ENCODE measurements at regions not wholly inside any gene's neighbourhood (a gene's known extent, or its start where the extent isn't known, plus 50 kb on each side); places are given as distances from the start of the nearest gene placed in this dataset.

GRCh38 chr9:3043369-3043768, 199.5 kb upstream of the PUM3 start:
- no peak for TF ChIP-seq YY1 (IDR thresholded peaks at IDR 0.05; ENCODE audit: insufficient read depth, insufficient read length)
- TF ChIP-seq SUZ12 (IDR thresholded peaks at IDR 0.05; ENCODE audit: extremely low read depth, insufficient read depth, insufficient read length), result no peak
- TF ChIP-seq ZNF274 (IDR thresholded peaks at IDR 0.05; ENCODE audit: low read depth, low read length), result no peak

All from NT2/D1 (cell line).